HEK293 (cell line): ENCODE measurements at regions not wholly inside any gene's neighbourhood (a gene's known extent, or its start where the extent isn't known, plus 50 kb on each side); places are given as distances from the start of the nearest gene placed in this dataset.
"Not testable (repeated sequence)": the region's sequence is repeated elsewhere in the genome, so short reads cannot be mapped to it uniquely, and the experiment has no call there.

Source experiments
- CTCF ChIA-PET: fragments of 350-600 bp; formaldehyde crosslinking; extraction: SDS; loops from one replicate; lab custom pipeline; 2021; ENCODE audit warnings: antibody characterized with exemption; lab: Yijun Ruan, JAX
- POLR2A ChIA-PET: fragments of 300-600 bp; formaldehyde crosslinking; extraction: SDS; loops from one replicate; lab custom pipeline; 2020; ENCODE audit warnings: antibody characterized with exemption, inconsistent platforms; lab: Yijun Ruan, JAX
- H3K27ac ChIP-seq: fragments of 200-500 bp; sonication (Bioruptor generic); 2 replicates; pipeline ENCODE4 v1.5.1; 2014; ENCODE audit warnings: low read depth, low read length, control low read depth, inconsistent platforms; ENCODE audit errors: extremely low read depth
- H3K36me3 ChIP-seq, 2 experiments: fragments of 200-500 bp in 1 of 2; sonication (Bioruptor generic) in 1 of 2; 1 replicate in 1 of 2; 2 replicates in 1 of 2; pipeline ENCODE4 v1.5.1; 2014 to 2017; ENCODE audit warnings: inconsistent platforms in 2 of 2, low read length in 2 of 2; ENCODE audit not compliant: control insufficient read depth in 2 of 2, insufficient read depth in 1 of 2
- H3K4me1 ChIP-seq: fragments of 200-500 bp; sonication (Bioruptor generic); 2 replicates; pipeline ENCODE4 v1.5.1; 2014; ENCODE audit warnings: mild to moderate bottlenecking, low read length, inconsistent platforms; ENCODE audit not compliant: control insufficient read depth, insufficient read depth
- H3K4me3 ChIP-seq: 2 replicates; pipeline ENCODE4 v1.5.1; 2011; ENCODE audit warnings: low read depth, mild to moderate bottlenecking, control low read depth, low read length, moderate library complexity
- H3K9me3 ChIP-seq: fragments of 200-500 bp; sonication (Bioruptor generic); 2 replicates; pipeline ENCODE4 v1.5.1; 2014; ENCODE audit warnings: low read depth, low read length, inconsistent platforms; ENCODE audit not compliant: control insufficient read depth, insufficient read depth
- FEZF1 ChIP-seq: fragments of 450-650 bp; formaldehyde crosslinking; IDR thresholded peaks from 2 replicates; pipeline ENCODE4 v1.5.1; 2016; ENCODE audit warnings: missing biosample characterization, missing genetic modification characterization
- GLIS1 ChIP-seq: fragments of 450-650 bp; formaldehyde crosslinking; IDR thresholded peaks from 2 replicates; pipeline ENCODE4 v1.5.1; 2016; ENCODE audit warnings: missing biosample characterization, missing genetic modification characterization
- IKZF3 ChIP-seq: fragments of 450-650 bp; IDR thresholded peaks from 2 replicates; pipeline ENCODE4 v1.5.0; 2018; ENCODE audit warnings: missing biosample characterization, mild to moderate bottlenecking, missing genetic modification characterization, moderate library complexity
- KLF16 ChIP-seq: fragments of 450-650 bp; formaldehyde crosslinking; IDR thresholded peaks from 2 replicates; pipeline ENCODE4 v1.5.1; 2017; ENCODE audit warnings: missing biosample characterization, missing genetic modification characterization
- OSR2 ChIP-seq: fragments of 450-650 bp; formaldehyde crosslinking; IDR thresholded peaks from 2 replicates; pipeline ENCODE4 v1.5.1; 2016; ENCODE audit warnings: missing biosample characterization, missing genetic modification characterization
- TCF7L2 ChIP-seq: IDR thresholded peaks from 2 replicates; pipeline ENCODE4 v1.6.1; 2011; ENCODE audit warnings: low read depth, mild to moderate bottlenecking, inconsistent platforms, low read length, moderate library complexity, borderline replicate concordance
- TRIM28 ChIP-seq: IDR thresholded peaks from 2 replicates; pipeline ENCODE4 v1.6.1; 2011; ENCODE audit warnings: low read length, control low read depth, borderline replicate concordance
- WT1 ChIP-seq: fragments of 450-650 bp; formaldehyde crosslinking; IDR thresholded peaks from 2 replicates; pipeline ENCODE4 v1.5.1; 2016; ENCODE audit warnings: missing biosample characterization, missing genetic modification characterization
- ZNF140 ChIP-seq: fragments of 450-650 bp; formaldehyde crosslinking; IDR thresholded peaks from 2 replicates; pipeline ENCODE4 v1.5.1; 2016; ENCODE audit warnings: missing biosample characterization, missing genetic modification characterization
- ZNF843 ChIP-seq: fragments of 450-650 bp; formaldehyde crosslinking; IDR thresholded peaks from 2 replicates; pipeline ENCODE4 v1.5.1; 2016; ENCODE audit warnings: missing biosample characterization, missing genetic modification characterization
- ZSCAN5A ChIP-seq: fragments of 450-650 bp; formaldehyde crosslinking; IDR thresholded peaks from 2 replicates; pipeline ENCODE4 v1.5.1; 2016; ENCODE audit warnings: missing biosample characterization, missing genetic modification characterization
- TF ChIP-seq, protein P1 (sequence below): fragments of 450-650 bp; formaldehyde crosslinking; IDR thresholded peaks from 2 replicates; pipeline ENCODE4 v1.5.1; 2017; ENCODE audit warnings: missing biosample characterization, missing genetic modification characterization
- TF ChIP-seq, protein P2 (sequence below): fragments of 450-650 bp; formaldehyde crosslinking; IDR thresholded peaks from 2 replicates; pipeline ENCODE4 v1.5.1; 2016; ENCODE audit warnings: missing biosample characterization, missing genetic modification characterization, borderline replicate concordance
- TF ChIP-seq, protein P3 (sequence below): fragments of 450-650 bp; formaldehyde crosslinking; IDR thresholded peaks from 2 replicates; pipeline ENCODE4 v1.5.1; 2016; ENCODE audit warnings: missing biosample characterization, missing genetic modification characterization
- TF ChIP-seq, protein P4 (sequence below): fragments of 450-650 bp; formaldehyde crosslinking; IDR thresholded peaks from 2 replicates; pipeline ENCODE4 v1.5.1; 2017; ENCODE audit warnings: missing biosample characterization, missing genetic modification characterization

DNA sequence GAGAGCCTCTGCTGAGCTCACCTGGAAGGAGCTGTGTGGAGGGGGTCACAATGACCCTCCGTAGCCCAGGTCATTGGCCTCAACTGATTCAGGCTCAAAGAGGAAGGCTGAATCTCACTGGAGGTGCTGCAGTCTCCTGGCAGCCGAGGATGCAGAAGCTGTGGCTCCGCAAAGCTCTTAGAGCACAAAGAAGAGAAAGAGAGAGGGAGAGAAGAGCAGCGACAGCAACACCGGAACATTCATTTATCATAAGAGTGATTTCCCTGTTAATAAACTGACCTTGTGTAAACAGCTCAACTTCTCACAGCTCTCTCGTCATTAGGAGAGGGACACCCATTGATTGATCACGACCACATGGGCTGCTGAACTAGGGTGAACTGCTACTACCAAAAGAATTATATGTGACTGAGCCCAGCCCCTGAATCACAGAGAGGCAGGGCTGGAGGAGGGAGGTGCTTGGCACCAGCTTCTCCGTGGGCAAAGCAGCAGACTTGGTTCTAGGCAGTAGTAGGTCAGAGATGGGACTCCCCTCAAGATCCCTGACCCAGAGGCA, 281.7 kb downstream of the NXPE2 start (continued):
- TF ChIP-seq, protein P1, sequence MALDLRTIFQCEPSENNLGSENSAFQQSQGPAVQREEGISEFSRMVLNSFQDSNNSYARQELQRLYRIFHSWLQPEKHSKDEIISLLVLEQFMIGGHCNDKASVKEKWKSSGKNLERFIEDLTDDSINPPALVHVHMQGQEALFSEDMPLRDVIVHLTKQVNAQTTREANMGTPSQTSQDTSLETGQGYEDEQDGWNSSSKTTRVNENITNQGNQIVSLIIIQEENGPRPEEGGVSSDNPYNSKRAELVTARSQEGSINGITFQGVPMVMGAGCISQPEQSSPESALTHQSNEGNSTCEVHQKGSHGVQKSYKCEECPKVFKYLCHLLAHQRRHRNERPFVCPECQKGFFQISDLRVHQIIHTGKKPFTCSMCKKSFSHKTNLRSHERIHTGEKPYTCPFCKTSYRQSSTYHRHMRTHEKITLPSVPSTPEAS = no peak
- TF ChIP-seq, protein P2, sequence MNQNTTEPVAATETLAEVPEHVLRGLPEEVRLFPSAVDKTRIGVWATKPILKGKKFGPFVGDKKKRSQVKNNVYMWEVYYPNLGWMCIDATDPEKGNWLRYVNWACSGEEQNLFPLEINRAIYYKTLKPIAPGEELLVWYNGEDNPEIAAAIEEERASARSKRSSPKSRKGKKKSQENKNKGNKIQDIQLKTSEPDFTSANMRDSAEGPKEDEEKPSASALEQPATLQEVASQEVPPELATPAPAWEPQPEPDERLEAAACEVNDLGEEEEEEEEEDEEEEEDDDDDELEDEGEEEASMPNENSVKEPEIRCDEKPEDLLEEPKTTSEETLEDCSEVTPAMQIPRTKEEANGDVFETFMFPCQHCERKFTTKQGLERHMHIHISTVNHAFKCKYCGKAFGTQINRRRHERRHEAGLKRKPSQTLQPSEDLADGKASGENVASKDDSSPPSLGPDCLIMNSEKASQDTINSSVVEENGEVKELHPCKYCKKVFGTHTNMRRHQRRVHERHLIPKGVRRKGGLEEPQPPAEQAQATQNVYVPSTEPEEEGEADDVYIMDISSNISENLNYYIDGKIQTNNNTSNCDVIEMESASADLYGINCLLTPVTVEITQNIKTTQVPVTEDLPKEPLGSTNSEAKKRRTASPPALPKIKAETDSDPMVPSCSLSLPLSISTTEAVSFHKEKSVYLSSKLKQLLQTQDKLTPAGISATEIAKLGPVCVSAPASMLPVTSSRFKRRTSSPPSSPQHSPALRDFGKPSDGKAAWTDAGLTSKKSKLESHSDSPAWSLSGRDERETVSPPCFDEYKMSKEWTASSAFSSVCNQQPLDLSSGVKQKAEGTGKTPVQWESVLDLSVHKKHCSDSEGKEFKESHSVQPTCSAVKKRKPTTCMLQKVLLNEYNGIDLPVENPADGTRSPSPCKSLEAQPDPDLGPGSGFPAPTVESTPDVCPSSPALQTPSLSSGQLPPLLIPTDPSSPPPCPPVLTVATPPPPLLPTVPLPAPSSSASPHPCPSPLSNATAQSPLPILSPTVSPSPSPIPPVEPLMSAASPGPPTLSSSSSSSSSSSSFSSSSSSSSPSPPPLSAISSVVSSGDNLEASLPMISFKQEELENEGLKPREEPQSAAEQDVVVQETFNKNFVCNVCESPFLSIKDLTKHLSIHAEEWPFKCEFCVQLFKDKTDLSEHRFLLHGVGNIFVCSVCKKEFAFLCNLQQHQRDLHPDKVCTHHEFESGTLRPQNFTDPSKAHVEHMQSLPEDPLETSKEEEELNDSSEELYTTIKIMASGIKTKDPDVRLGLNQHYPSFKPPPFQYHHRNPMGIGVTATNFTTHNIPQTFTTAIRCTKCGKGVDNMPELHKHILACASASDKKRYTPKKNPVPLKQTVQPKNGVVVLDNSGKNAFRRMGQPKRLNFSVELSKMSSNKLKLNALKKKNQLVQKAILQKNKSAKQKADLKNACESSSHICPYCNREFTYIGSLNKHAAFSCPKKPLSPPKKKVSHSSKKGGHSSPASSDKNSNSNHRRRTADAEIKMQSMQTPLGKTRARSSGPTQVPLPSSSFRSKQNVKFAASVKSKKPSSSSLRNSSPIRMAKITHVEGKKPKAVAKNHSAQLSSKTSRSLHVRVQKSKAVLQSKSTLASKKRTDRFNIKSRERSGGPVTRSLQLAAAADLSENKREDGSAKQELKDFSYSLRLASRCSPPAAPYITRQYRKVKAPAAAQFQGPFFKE (tag by site-specific recombination) = no peak
- TF ChIP-seq KLF16 (tag by site-specific recombination) (no peak), ZNF140 (tag by site-specific recombination) (no peak), ZSCAN5A (tag by site-specific recombination) (no peak)

DNA sequence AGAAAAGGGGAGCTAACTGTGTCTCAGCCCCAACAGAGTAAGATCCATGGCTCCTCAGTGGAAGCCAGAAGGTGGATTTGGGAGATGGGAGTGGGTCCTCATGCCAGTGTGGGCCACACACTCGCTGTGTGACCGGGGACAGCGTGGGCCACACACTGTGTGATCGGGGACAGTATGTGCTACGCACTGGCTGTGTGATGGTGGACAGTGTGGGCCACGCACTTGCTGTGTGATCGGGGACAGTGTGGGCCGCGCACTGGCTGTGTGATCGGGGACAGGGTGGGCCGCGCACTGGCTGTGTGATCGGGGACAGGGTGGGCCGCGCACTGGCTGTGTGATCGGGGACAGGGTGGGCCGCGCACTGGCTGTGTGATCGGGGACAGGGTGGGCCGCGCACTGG, 282.5 kb downstream of the NXPE2 start:
- CTCF ChIA-PET = not testable (repeated sequence)

GRCh38 chr11:114964676-114965214, 286.4 kb downstream of the NXPE2 start:
- Histone ChIP-seq H3K4me3 (no peak overlapping the region), H3K4me1 (peaks cover 5% of the 10 kb centered on the region; the same call in 1 of the 2 replicates), H3K9me3 (no peaks in the 10 kb centered on the region)
- ChIA-PET POLR2A (interaction anchor here (0.5 kb wide), 1 partner anchor 226 kb away, joined by 4 read pairs; no protein-coding TSS in a partner anchor), CTCF (interaction anchor here (0.6 kb wide), 1 partner anchor 11 kb away, joined by 3 read pairs; no protein-coding TSS in a partner anchor)
- TF ChIP-seq ZNF843 (tag by site-specific recombination) (0 out of 2 replicates have a peak, but pooled peaks have one; percentile 32), TCF7L2 (peak; percentile 89), ZNF140 (tag by site-specific recombination) (no peak), FEZF1 (tag by site-specific recombination) (no peak), TRIM28 (peak; percentile 93), GLIS1 (tag by site-specific recombination) (peak; percentile 10; the same call in 1 of the 2 replicates), ZSCAN5A (tag by site-specific recombination) (no peak), IKZF3 (tag by site-specific recombination) (0 out of 2 replicates have a peak, but pooled peaks have one; percentile 39), OSR2 (tag by site-specific recombination) (0 out of 2 replicates have a peak, but pooled peaks have one; percentile 42), WT1 (0 out of 2 replicates have a peak, but pooled peaks have one; percentile 11)
- TF ChIP-seq, protein P3, sequence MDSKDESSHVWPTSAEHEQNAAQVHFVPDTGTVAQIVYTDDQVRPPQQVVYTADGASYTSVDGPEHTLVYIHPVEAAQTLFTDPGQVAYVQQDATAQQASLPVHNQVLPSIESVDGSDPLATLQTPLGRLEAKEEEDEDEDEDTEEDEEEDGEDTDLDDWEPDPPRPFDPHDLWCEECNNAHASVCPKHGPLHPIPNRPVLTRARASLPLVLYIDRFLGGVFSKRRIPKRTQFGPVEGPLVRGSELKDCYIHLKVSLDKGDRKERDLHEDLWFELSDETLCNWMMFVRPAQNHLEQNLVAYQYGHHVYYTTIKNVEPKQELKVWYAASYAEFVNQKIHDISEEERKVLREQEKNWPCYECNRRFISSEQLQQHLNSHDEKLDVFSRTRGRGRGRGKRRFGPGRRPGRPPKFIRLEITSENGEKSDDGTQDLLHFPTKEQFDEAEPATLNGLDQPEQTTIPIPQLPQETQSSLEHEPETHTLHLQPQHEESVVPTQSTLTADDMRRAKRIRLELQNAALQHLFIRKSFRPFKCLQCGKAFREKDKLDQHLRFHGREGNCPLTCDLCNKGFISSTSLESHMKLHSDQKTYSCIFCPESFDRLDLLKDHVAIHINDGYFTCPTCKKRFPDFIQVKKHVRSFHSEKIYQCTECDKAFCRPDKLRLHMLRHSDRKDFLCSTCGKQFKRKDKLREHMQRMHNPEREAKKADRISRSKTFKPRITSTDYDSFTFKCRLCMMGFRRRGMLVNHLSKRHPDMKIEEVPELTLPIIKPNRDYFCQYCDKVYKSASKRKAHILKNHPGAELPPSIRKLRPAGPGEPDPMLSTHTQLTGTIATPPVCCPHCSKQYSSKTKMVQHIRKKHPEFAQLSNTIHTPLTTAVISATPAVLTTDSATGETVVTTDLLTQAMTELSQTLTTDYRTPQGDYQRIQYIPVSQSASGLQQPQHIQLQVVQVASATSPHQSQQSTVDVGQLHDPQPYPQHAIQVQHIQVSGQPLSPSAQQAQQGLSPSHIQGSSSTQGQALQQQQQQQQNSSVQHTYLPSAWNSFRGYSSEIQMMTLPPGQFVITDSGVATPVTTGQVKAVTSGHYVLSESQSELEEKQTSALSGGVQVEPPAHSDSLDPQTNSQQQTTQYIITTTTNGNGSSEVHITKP (tag by site-specific recombination) = 0 out of 2 replicates have a peak, but pooled peaks have one; percentile 21
- TF ChIP-seq, protein P4, sequence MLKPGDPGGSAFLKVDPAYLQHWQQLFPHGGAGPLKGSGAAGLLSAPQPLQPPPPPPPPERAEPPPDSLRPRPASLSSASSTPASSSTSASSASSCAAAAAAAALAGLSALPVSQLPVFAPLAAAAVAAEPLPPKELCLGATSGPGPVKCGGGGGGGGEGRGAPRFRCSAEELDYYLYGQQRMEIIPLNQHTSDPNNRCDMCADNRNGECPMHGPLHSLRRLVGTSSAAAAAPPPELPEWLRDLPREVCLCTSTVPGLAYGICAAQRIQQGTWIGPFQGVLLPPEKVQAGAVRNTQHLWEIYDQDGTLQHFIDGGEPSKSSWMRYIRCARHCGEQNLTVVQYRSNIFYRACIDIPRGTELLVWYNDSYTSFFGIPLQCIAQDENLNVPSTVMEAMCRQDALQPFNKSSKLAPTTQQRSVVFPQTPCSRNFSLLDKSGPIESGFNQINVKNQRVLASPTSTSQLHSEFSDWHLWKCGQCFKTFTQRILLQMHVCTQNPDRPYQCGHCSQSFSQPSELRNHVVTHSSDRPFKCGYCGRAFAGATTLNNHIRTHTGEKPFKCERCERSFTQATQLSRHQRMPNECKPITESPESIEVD = 0 out of 2 replicates have a peak, but pooled peaks have one; percentile 10
- TF ChIP-seq, all 188 proteins: peak for 9
- H3K27ac ChIP-seq = no peak overlapping the region
- H3K36me3 ChIP-seq = no peaks in the 10 kb centered on the region

More for the DNA sequence above, 282.5 kb downstream of the NXPE2 start:
- H3K27ac ChIP-seq, H3K36me3 ChIP-seq, H3K9me3 ChIP-seq, H3K4me1 ChIP-seq, H3K4me3 ChIP-seq, POLR2A ChIA-PET: not testable (repeated sequence)
